H54 (cell line): ENCODE measurements at regions not wholly inside any gene's neighbourhood (a gene's known extent, or its start where the extent isn't known, plus 50 kb on each side); places are given as distances from the start of the nearest gene placed in this dataset.
"Not testable (repeated sequence)": the region's sequence is repeated elsewhere in the genome, so short reads cannot be mapped to it uniquely, and the experiment has no call there.

Experiments
- DNase-seq: peaks from one replicate; pipeline ENCODE4 v3.0.0; 2011; ENCODE audit warnings: low spot score, mixed read lengths; ENCODE audit not compliant: insufficient read length
- FAIRE-seq: peaks from 3 replicates; lab custom pipeline; 2011; peaks lifted over from hg19 to GRCh38; lab: Jason Lieb, UNC
- POLR2A ChIP-seq: IDR thresholded peaks from 2 replicates; pipeline ENCODE4 v1.6.1; 2011; ENCODE audit warnings: low read depth, mild to moderate bottlenecking, low read length

DNA sequence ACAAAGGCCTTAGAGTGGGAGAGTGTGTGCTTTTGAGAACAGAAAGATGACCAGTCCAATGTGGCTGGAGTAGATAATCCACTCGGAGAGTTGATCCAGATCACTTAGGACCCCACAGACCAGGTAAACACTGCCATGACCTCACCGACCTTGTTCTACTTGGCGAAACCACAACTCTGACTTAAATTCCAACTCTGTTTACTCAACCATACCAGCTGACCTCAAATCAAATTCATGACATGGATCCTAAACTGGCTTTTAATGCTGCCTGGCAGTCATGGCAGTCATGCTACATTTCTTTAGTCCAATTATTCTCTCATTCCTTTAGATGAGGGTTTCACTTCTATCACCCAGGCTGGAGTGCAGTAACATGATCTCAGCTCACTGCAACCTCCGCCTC, 347.1 kb upstream of the FAM98A start:
- DNase-seq, result no peak
- no peak for TF ChIP-seq POLR2A
- FAIRE-seq, result no peak

DNA sequence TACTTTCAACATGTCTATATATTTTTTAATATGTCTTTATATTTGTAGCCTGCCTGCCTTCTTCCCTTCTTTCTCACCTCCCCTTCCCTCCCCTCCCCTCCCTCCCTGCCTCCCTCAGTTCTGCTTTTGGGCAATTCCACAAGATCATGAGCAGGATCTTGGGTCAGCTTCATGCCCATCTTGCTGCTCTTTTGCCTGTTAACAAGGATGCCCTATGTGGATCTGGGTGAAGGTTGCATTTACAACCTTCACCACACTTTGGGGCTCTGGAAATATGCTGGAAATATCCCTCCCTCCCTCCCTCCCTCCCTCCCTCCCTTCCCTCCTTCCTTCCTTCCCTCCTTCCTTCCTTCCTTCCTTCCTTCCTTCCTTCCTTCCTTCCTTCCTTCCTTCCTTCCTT, 334.1 kb upstream of the FAM98A start:
- no peak for FAIRE-seq
- DNase-seq, result no peak
- no peak for TF ChIP-seq POLR2A

DNA sequence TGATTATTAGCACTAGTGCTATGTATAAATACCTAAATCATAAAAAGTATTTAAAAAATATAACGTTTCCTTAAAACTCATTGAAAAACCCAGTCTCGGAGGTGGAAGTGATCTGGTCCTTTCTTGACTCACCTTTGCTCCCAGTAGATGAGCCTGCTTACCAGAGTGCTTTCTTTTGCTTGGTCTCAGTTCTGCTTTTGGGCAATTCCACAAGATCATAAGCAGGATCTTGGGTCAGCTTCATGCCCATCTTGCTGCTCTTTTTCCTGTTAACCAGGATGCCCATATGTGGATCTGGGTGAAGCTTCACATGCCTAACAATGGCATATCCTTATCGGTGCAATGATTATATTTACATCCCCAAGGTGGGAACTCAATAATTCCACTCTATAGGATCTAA, 332.1 kb upstream of the FAM98A start:
- FAIRE-seq (no peak), DNase-seq (no peak)
- TF ChIP-seq POLR2A, result no peak

DNA sequence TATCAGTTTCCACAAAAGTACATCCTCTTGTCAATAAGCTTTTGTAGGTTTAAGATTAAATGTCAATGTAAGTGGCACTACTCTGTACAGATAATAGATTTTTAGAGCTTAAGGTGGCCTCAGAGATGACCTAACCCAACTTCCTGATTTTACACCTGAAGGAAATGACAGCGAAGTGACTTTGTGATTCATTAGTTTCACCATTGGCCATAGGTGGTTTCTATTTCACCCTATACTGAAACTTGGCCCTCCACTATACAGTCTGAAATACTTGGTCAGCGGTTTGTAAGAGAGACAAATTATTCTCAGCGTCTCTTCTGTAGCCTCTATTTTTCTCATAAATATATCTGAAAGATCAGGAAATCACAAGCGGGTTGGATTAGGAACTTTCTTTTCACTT, 330.4 kb upstream of the FAM98A start:
- FAIRE-seq (no peak), DNase-seq (no peak)
- no peak for TF ChIP-seq POLR2A

DNA sequence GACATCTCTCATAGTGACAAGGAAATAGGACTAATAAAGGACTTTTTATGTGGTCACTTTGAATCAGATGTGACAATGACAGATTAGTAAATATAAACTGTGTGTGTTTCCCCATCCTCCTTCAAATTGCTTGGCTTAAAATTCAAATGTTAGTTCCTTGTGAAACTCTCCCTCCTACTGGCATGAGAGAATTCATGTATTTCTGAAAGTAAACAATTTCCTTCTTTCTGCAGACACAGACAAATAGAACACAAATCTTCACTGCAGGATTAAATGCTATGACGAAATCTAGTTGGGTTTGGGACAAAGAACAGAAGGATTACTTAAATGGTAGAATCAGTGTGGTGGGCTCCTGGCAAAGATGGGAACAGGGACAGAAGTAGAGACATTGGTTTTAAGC, 328.7 kb upstream of the FAM98A start:
- TF ChIP-seq POLR2A, result no peak
- FAIRE-seq (no peak), DNase-seq (no peak)

DNA sequence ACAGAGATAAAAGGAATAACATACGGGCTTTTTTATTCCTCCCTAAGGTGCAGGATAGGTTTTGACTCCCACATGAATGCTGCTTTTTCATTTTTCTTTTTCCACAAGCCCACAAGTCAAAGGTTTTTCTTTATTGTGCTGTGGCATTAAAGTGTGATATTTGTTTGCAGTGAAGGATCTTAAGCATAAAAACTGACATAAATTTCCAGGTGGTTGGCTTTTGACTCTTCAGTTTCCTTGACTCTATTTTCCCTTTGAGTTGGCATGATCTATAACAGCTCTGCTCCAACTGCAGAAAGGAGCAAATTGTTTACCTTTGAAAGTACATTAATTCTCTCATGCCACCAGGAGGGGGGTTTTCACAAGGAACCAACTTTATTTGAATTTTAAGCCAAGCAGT, 326.2 kb upstream of the FAM98A start:
- DNase-seq (no peak), FAIRE-seq (no peak)
- no peak for TF ChIP-seq POLR2A

DNA sequence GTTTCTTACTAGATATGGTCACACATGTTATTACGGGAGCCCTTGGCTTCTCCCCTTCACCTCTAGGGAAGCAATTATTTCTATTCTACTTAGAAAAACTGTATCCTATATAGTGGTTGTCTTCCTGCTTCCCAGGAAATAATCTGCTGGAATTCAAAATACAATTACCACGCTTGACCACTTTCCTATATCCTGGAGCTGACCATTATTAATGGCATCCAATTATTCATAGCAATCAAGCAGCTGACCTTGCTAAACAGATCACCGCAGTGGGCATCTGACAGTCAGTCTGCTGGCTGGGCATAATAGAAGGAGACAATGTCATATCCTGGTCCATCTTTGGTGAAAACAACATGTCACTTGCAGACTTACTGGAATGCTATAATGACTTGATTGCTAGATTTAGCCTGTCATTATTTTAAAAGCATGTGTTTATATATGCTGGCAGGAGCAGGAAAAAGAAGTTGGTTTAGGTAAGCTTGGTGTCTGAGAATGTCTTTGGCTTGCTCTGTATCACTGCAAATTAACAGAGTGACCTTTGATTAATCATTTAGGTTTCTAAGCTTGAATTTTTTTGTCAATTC, 325.6 kb upstream of the FAM98A start:
- FAIRE-seq (no peak), DNase-seq (no peak)
- no peak for TF ChIP-seq POLR2A

DNA sequence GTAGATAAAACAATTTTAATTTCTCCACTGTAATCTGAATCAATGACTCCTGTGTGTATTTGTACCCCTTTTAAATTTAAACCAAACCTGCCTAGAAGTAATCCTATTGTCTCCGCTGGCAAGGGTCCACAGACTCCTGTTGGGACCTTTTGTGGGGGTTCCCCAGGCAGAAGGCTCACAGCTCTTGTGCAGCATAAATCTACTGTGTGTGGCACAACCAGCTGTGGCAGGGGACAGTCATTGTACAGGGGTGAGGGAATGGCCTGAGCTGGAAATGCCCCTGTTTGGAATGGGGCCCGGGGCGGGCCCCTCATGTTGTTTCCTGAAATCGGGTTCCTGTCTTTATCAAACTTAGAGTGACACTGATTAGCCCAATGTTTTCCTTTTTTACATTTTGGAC, 318.2 kb upstream of the FAM98A start:
- TF ChIP-seq POLR2A, result no peak
- no peak for DNase-seq
- FAIRE-seq, result no peak

DNA sequence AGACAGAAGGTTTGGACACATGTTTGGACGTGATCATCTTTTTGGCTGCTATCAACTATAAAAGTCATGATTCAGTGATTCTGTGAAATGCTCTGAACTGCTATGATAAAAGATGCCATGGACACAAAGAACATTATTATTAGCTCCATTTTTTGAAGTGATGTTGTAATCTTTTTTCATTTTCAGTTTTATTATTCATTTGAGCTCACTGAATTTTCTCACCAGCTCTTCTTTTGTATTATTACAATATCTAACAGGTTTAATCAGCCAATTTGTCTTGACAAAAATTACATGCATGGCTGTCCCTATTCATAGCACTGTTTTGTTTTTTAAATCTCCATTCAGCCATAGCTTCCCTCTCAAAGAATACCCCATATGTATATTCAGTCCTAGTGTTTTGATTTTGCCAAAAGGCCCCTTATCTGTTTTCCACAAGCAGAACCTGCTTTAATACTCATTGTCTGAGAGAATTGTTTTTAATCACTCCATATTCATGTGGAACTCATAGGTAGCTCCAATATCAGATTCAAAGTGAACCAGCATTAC, 314.0 kb upstream of the FAM98A start:
- TF ChIP-seq POLR2A, result no peak
- DNase-seq, result no peak
- FAIRE-seq, result no peak

DNA sequence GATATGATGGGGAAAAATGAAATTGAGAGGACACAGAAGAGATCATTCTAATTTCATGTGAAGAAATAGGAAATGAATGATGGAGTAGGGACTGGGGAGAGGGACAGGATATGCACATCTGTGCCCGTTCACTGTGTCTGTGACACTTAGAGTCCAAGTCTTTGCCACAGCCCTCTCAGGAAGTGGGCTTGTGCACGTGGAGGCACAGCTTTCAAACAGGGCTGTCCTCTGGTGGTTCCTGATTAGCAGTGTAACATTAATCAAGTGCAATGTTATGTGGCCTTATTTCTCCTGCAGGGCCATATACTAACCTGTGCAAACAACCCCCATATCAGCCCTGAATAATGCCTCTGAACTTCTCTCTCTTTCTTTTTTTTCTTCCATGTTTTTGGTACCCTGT, 312.2 kb upstream of the FAM98A start:
- no peak for DNase-seq
- no peak for TF ChIP-seq POLR2A
- no peak for FAIRE-seq

DNA sequence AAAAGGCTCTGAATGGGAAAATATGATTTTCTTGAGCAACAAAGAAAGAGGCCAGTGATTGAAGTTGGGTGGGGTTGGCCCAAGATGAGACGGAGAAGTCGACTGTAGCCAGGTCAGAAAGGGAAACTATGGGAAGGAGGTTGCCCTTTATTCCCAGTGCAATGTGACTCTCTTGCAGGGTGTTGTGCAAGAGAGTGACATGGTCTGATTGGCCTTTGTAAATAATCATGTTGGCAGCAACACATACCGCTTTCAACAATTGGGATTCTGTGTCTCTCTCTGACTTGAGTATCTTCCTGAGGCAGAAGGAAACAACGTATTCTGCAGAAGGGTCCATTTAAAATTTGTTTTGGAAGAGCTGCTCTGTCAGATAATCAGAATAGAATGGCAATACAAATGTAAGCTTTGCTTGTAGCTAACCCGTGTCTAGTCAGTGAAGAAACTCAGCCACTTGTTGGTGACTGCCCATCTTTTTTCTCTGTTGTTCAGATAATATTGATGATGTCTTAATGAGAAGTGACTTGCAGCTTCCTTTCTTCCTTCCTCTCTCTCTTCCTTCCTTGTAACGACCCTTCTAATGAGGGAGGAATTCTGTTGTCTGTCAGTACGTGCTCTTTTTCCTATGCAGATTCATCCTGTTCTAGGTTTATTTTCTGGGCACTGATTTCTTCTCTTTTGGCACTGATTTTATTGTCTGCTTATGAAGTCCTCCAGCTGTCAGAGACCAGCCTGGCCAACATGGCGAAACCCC, 311.0 kb upstream of the FAM98A start:
- FAIRE-seq, result no peak
- no peak for TF ChIP-seq POLR2A
- DNase-seq, result no peak

DNA sequence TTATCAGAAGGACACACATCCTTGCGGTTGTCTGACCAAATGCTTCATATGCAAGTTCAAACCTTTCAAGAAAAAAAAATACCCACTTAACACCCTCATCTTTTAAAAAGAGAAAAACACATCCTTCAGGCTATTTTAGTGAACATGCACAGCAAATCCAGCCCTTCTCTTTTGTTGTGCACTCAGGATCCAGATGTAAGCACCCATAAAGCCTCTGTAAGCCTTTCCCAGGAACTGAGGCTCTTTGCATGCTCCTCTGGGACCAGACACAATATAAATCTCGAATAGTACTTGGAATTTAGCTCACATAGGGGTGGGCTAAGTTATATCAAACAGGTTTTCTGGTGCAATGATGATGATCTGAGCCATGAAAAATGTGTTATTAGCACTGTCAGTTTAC, 308.8 kb upstream of the FAM98A start:
- DNase-seq (no peak), FAIRE-seq (no peak)
- no peak for TF ChIP-seq POLR2A

DNA sequence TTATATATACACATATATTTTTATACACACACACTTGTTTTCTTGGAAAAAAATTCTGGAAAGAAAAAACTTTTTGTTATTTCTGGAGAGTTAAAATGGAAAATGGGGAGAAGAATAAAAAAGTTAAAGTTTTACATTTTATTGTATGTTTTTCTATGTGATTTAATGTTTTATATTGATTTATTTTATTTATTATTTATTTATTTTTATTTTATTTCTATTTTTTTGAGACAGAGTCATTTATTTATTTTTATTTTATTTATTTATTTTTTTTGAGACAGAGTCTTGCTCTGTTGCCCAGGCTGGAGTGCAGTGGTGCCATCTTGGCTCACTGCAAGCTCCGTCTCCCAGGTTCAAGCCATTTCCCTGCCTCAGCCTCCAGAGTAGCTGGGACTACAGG, 307.0 kb upstream of the FAM98A start:
- not testable (repeated sequence) for DNase-seq, FAIRE-seq

DNA sequence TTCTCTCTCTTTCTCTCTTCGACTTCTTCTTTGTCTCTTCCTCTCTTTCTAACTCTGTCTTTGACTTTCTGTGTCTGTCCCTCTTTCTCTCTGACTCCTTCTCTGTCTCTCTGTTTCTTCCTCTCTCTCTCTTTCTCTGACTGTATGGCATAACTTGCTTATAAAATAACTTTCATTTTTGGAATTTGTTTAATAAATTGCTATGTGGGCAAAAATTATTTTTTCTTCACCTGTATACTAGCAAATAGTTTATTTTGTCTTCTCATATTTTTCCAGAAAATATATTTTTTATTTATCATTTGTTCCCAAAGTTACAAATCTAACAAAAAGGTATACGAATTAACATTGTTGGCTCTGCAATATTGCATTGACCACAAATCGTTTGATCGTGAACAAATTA, 305.7 kb upstream of the FAM98A start:
- no peak for TF ChIP-seq POLR2A
- DNase-seq, result no peak
- FAIRE-seq, result no peak

DNA sequence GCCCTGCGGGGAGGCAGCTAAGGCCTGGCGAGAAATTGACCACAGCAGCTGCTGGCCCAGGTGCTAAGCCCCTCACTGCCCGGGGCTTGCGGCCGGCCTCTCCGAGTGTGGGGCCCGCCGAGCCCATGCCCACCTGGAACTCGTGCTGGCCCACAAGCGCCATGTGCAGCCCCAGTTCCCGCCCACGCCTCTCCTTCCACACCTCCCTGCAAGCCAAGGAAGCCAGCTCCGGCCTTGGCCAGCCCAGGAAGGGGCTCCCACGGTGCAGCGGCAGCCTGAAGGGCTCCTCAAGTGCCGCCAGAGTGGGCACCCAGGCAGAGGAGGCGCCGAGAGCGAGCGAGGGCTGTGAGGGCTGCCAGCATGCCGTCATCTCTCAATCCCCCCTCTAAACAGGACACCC, 304.6 kb upstream of the FAM98A start:
- FAIRE-seq (no peak), DNase-seq (no peak)
- TF ChIP-seq POLR2A, result no peak

DNA sequence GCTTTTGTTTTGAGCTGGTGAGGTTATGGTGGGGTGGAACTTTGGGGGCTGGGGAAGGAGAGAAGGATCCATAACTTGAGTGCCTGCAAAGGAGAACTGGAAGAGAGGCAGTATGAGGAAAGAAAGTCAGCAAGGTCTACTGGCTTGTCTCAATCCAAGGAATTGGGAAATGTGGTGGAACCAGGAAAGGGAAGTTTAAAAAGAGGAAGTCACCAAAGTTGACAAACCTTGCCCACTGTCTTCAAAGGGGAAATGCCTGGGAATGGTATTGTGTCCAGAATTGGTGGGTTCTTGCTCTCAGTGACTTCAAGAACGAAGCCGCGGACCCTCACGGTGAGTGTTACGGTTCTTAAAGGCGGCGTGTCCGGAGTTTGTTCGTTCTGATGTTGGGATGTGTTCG, 304.1 kb upstream of the FAM98A start:
- DNase-seq (no peak), FAIRE-seq (no peak)
- TF ChIP-seq POLR2A, result no peak
